Panc1 (cell line): ENCODE measurements at regions not wholly inside any gene's neighbourhood (a gene's known extent, or its start where the extent isn't known, plus 50 kb on each side); places are given as distances from the start of the nearest gene placed in this dataset.

Experiments used
- ATAC-seq: fragments of 200-7000 bp; cut with Tn5 transposase; 2 replicates; pipeline ENCODE4 v1.9.1; 2020; ENCODE audit warnings: mild to moderate bottlenecking, moderate library complexity
- BruUV-seq: library from RNA; stranded (reverse); fragments of 400-500 nt; replicated peaks from 2 replicates; lab custom pipeline; 2021; lab: Mats Ljungman, UMichigan
- CTCF ChIA-PET: fragments of 300-600 bp; sonication (Branson Sonifier 250); formaldehyde crosslinking; loops from one replicate; lab custom pipeline; 2022; ENCODE audit warnings: antibody characterized with exemption; lab: Charles Lee
- POLR2A ChIA-PET: fragments of 300-600 bp; sonication (Branson Sonifier 250); formaldehyde crosslinking; loops from one replicate; lab custom pipeline; 2022; ENCODE audit warnings: antibody characterized with exemption; lab: Charles Lee
- DNase-seq: peaks from one replicate; pipeline ENCODE4 v3.0.0-alpha.2; 2010; ENCODE audit warnings: low read depth, low spot score
- H3K27ac ChIP-seq: 2 replicates; pipeline ENCODE4 v1.5.1; 2011; ENCODE audit warnings: mild to moderate bottlenecking, low read length, inconsistent platforms
- H3K27me3 ChIP-seq: fragments of 200-500 bp; sonication (Bioruptor generic); 2 replicates; pipeline ENCODE4 v1.6.0; 2014; ENCODE audit warnings: low read length, inconsistent platforms; ENCODE audit not compliant: control insufficient read depth, insufficient read depth
- H3K36me3 ChIP-seq: fragments of 200-500 bp; sonication (Bioruptor generic); 2 replicates; pipeline ENCODE4 v1.5.1; 2014; ENCODE audit warnings: inconsistent platforms, mild to moderate bottlenecking, low read length, moderate library complexity; ENCODE audit not compliant: control insufficient read depth, insufficient read depth
- H3K4me1 ChIP-seq: 2 replicates; pipeline ENCODE4 v1.5.1; 2011; ENCODE audit warnings: inconsistent platforms, mild to moderate bottlenecking, low read length, moderate library complexity; ENCODE audit not compliant: control insufficient read depth, insufficient read depth
- H3K4me3 ChIP-seq, 2 experiments: 2 replicates each; pipeline ENCODE4 v1.5.1; 2011 to 2012; ENCODE audit warnings: low read depth in 2 of 2, low read length in 2 of 2, mild to moderate bottlenecking in 2 of 2, inconsistent platforms in 1 of 2, moderate library complexity in 1 of 2
- H3K9me3 ChIP-seq: fragments of 200-500 bp; sonication (Bioruptor generic); 2 replicates; pipeline ENCODE4 v1.5.1; 2014; ENCODE audit warnings: low read depth, mild to moderate bottlenecking, inconsistent platforms, low read length, moderate library complexity; ENCODE audit not compliant: control insufficient read depth, insufficient read depth
- CTCF ChIP-seq: fragments of 450-650 bp; IDR thresholded peaks from 2 replicates; pipeline ENCODE4 v1.5.1; 2017; ENCODE audit warnings: mild to moderate bottlenecking
- POLR2AphosphoS5 ChIP-seq: IDR thresholded peaks from 2 replicates; pipeline ENCODE4 v1.6.1; 2012; ENCODE audit warnings: mild to moderate bottlenecking, low read depth, low read length, moderate library complexity
- REST ChIP-seq, 2 experiments: IDR thresholded peaks; 2 replicates each; pipeline ENCODE4 v1.6.1; 2011 to 2012; ENCODE audit warnings: low read depth in 2 of 2, control low read depth in 1 of 2, low read length in 1 of 2, mild to moderate bottlenecking in 1 of 2, moderate library complexity in 1 of 2; ENCODE audit not compliant: insufficient read depth in 1 of 2
- SIN3A ChIP-seq: IDR thresholded peaks from 2 replicates; pipeline ENCODE4 v1.6.1; 2012; ENCODE audit warnings: low read depth, mild to moderate bottlenecking, low read length, moderate library complexity, borderline replicate concordance; ENCODE audit not compliant: insufficient read depth
- TCF7L2 ChIP-seq: IDR thresholded peaks from 2 replicates; pipeline ENCODE4 v1.6.1; 2011; ENCODE audit warnings: mild to moderate bottlenecking, low read depth, low read length, inconsistent platforms
- in situ Hi-C: cut with HindIII; loops from 2 replicates; pipeline ENCODE4 v1.10.0; 2016; ENCODE audit warnings: low sequenced_read_pairs, low pct_unique_long_range_greater_than_20kb
- intact Hi-C: fragments of 100-400 bp; cut with micrococcal nuclease; formaldehyde crosslinking; loops from one replicate; pipeline ENCODE4 v1.10.0; 2022; ENCODE audit not compliant: unreplicated experiment

DNA sequence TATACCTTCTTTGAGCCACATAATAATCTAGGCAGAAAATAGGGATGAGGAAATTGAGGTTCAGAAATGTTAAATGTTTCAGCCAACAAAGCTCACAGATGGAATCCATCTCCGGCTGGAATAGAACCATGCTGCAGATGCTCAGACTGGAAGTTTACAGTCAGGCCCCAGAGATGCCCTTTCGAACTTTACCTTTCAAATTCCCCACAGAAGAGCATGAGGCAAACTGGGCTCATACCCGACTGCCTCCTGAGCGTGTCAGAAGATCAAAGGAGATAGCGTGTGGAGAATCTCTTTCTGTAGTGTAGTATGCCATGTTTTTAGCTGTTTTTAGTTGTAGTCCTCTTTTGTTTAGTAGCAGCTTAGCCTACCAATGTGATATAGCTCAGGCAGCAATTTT is 72.0 kb upstream of the DAP start:
- intact Hi-C loops (no loop called here), in situ Hi-C loops (no loop called here)
- 0 out of 2 replicates have a peak, but pooled peaks cover 2% of the 10 kb centered on the region for H3K27me3 ChIP-seq
- H3K36me3 ChIP-seq = no peaks in the 10 kb centered on the region
- DNase-seq (no peak), ATAC-seq (no peak)
- BruUV-seq = no TSS peak
- ChIA-PET POLR2A (no interaction called here), CTCF (no interaction called here)
- H3K27ac ChIP-seq = no peak overlapping the region
- TF ChIP-seq POLR2AphosphoS5 (no peak), TCF7L2 (peak; percentile 28; the same call in 1 of the 2 replicates), REST (IDR thresholded peaks at IDR 0.05; ENCODE audit: insufficient read depth in 1 of 2, low read depth in 2 of 2, low read length in 1 of 2) (no peak)
- H3K9me3 ChIP-seq = no peaks in the 10 kb centered on the region
- no peaks in the 10 kb centered on the region for H3K4me1 ChIP-seq
- no peak overlapping the region for H3K4me3 ChIP-seq

DNA sequence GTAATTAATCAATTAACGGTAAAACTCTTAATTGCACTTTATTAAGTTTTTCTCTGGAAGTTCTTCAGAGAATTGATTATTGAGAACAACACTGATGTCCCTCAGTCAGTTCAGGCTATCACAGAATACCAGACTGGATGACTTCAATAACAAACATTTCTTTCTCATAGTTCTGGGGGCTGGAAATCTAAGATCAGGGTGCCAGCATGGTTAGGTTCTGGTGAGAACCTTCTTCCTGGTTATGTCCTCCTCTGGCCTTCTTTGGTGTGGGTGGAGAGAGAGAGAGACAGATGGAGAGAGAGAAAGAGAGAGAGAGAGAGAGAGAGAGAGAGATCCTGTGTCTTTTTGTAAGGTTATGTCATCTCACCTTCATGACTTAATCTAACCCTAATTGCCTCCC is 71.4 kb upstream of the DAP start:
- ChIA-PET CTCF (no interaction called here), POLR2A (no interaction called here)
- ATAC-seq (no peak), DNase-seq (no peak)
- TF ChIP-seq REST (IDR thresholded peaks at IDR 0.05; ENCODE audit: insufficient read depth in 1 of 2, low read depth in 2 of 2, low read length in 1 of 2) = no peak
- no peak for TF ChIP-seq POLR2AphosphoS5
- TF ChIP-seq CTCF = no peak
- TF ChIP-seq TCF7L2 = no peak
- TF ChIP-seq SIN3A = no peak
- no TSS peak for BruUV-seq
- H3K9me3 ChIP-seq = no peaks in the 10 kb centered on the region
- no peaks in the 10 kb centered on the region for H3K36me3 ChIP-seq
- in situ Hi-C loops = no loop called here
- 0 out of 2 replicates have a peak, but pooled peaks cover 2% of the 10 kb centered on the region for H3K27me3 ChIP-seq
- intact Hi-C loops = no loop called here
- no peak overlapping the region for H3K4me3 ChIP-seq
- H3K4me1 ChIP-seq = no peaks in the 10 kb centered on the region
- no peak overlapping the region for H3K27ac ChIP-seq
